K562 (cell line): ENCODE measurements at regions not wholly inside any gene's neighbourhood (a gene's known extent, or its start where the extent isn't known, plus 50 kb on each side); places are given as distances from the start of the nearest gene placed in this dataset.

Experiments used
- ATAC-seq: fragments of 200-7000 bp; cut with Tn5 transposase; 3 replicates; pipeline ENCODE4 v1.9.1; 2020; ENCODE audit warnings: moderate library complexity
- BruUV-seq: library from RNA; stranded (reverse); fragments of 400-500 nt; replicated peaks from 2 replicates; lab custom pipeline; 2021; lab: Mats Ljungman, UMichigan
- CTCF ChIA-PET: fragments of 300-600 bp; formaldehyde crosslinking; extraction: SDS; loops from one replicate; lab custom pipeline; 2021; ENCODE audit warnings: low intra/inter-chr PET ratio; lab: Yijun Ruan, JAX
- POLR2A ChIA-PET: fragments of 300-600, 350-650 bp; sonication (Branson Sonifier 250); formaldehyde crosslinking; extraction: SDS; loops from one replicate; lab custom pipeline; 2021; ENCODE audit warnings: antibody characterized with exemption, inconsistent platforms; lab: Yijun Ruan, JAX
- DNase-seq, 4 experiments: peaks; one replicate each; pipeline versions ENCODE4 v3.0.0 to v3.0.0-alpha.2; 2011 to 2018; ENCODE audit warnings: low spot score in 3 of 4, mixed read lengths in 3 of 4; ENCODE audit errors: extremely low read depth in 1 of 4
- FAIRE-seq: peaks from 2 replicates; lab custom pipeline; 2011; peaks lifted over from hg19 to GRCh38; lab: Jason Lieb, UNC
- H2AFZ ChIP-seq: 2 replicates; pipeline ENCODE4 v1.6.0; 2011; ENCODE audit warnings: low read depth, low read length, control low read depth, inconsistent platforms
- H3K27ac ChIP-seq: fragments of 200-600 bp; 3 replicates; pipeline ENCODE4 v1.8.0; 2011; ENCODE audit warnings: low read depth, mild to moderate bottlenecking, control low read depth, inconsistent platforms, low read length, moderate library complexity, mixed read lengths; ENCODE audit errors: extremely low read depth
- H3K27me3 ChIP-seq, 2 experiments: fragments of 300-600 bp in 1 of 2; 2 replicates in 1 of 2; 3 replicates in 1 of 2; pipeline versions ENCODE4 v1.6.0 to v1.8.0; 2011; ENCODE audit warnings: inconsistent platforms in 2 of 2, low read length in 2 of 2, mild to moderate bottlenecking in 1 of 2, mixed read lengths in 1 of 2, moderate library complexity in 1 of 2; ENCODE audit not compliant: control insufficient read depth in 2 of 2, insufficient read depth in 2 of 2
- H3K36me3 ChIP-seq: fragments of 300-600 bp; 3 replicates; pipeline ENCODE4 v1.8.0; 2011; ENCODE audit warnings: mild to moderate bottlenecking, low read length, inconsistent platforms; ENCODE audit not compliant: control insufficient read depth, insufficient read depth
- H3K4me1 ChIP-seq, 2 experiments: fragments of 200-600 bp in 1 of 2; replicated peaks in 1 of 2; 2 replicates in 1 of 2; 3 replicates in 1 of 2; pipeline versions ENCODE4 v1.5.1 to v1.8.0; 2011; ENCODE audit warnings: inconsistent platforms in 2 of 2, low read length in 2 of 2, mild to moderate bottlenecking in 1 of 2, mixed read lengths in 1 of 2, moderate library complexity in 1 of 2; ENCODE audit not compliant: control insufficient read depth in 2 of 2, insufficient read depth in 2 of 2
- H3K4me2 ChIP-seq: 2 replicates; pipeline ENCODE4 v1.6.1; 2011; ENCODE audit warnings: low read length, control low read depth, inconsistent platforms, mixed read lengths; ENCODE audit not compliant: insufficient read depth
- H3K4me3 ChIP-seq: fragments of 200-600 bp; sonication (generic), shearing (Covaris generic); 2 replicates; pipeline ENCODE4 v1.5.1; 2016; ENCODE audit warnings: control low read depth, inconsistent platforms
- H3K79me2 ChIP-seq: fragments of 200-600 bp; 3 replicates; pipeline ENCODE4 v1.8.0; 2011; ENCODE audit warnings: low read length, inconsistent platforms; ENCODE audit not compliant: control insufficient read depth, insufficient read depth
- H3K9ac ChIP-seq, 2 experiments: 2 replicates each; pipeline versions ENCODE4 v1.6.0 to v1.6.1; 2011; ENCODE audit warnings: low read depth in 2 of 2, low read length in 2 of 2, control low read depth in 1 of 2, inconsistent platforms in 1 of 2, mild to moderate bottlenecking in 1 of 2, mixed read lengths in 1 of 2; ENCODE audit not compliant: insufficient read depth in 1 of 2
- H3K9me1 ChIP-seq: one replicate; pipeline ENCODE4 v1.6.0; 2011; ENCODE audit warnings: inconsistent platforms, mild to moderate bottlenecking, low read length, moderate library complexity; ENCODE audit not compliant: control insufficient read depth, insufficient read depth
- H3K9me3 ChIP-seq: replicated peaks from 2 replicates; pipeline ENCODE4 v1.5.1; 2011; ENCODE audit warnings: low read depth, low read length, inconsistent platforms; ENCODE audit not compliant: control insufficient read depth, insufficient read depth
- H4K20me1 ChIP-seq: replicated peaks from 2 replicates; pipeline ENCODE4 v1.6.1; 2011; ENCODE audit warnings: low read length, inconsistent platforms, mixed read lengths; ENCODE audit not compliant: control insufficient read depth, insufficient read depth
- COPS2 ChIP-seq: fragments of 450-650 bp; conservative IDR thresholded peaks from 2 replicates; pipeline ENCODE4 v1.6.1; 2016; ENCODE audit warnings: mild to moderate bottlenecking, moderate library complexity
- HMBOX1 ChIP-seq: sonication (generic); IDR thresholded peaks from 2 replicates; pipeline ENCODE4 v1.6.1; 2016
- HMG20A ChIP-seq: fragments of 450-650 bp; formaldehyde crosslinking; conservative IDR thresholded peaks from 2 replicates; pipeline ENCODE4 v1.4.0; 2020; ENCODE audit warnings: mild to moderate bottlenecking, mixed read lengths
- IRF1 ChIP-seq: sonication (generic); formaldehyde crosslinking; IDR thresholded peaks from 2 replicates; pipeline ENCODE4 v1.8.0; 2022; ENCODE audit warnings: missing genetic modification reagents, mild to moderate bottlenecking, borderline replicate concordance
- PHTF2 ChIP-seq: fragments of 250-450 bp; sonication (Bioruptor Pico); IDR thresholded peaks from 2 replicates; pipeline ENCODE4 v1.5.0; 2021; ENCODE audit warnings: mild to moderate bottlenecking
- RHOXF2B ChIP-seq: fragments of 250-450 bp; sonication (Bioruptor Pico); conservative IDR thresholded peaks from 2 replicates; pipeline ENCODE4 v1.5.1; 2021
- ZNF277 ChIP-seq: fragments of 250-450 bp; sonication (Bioruptor Pico); IDR thresholded peaks from 2 replicates; pipeline ENCODE4 v1.8.0; 2022; ENCODE audit warnings: inconsistent platforms, mild to moderate bottlenecking, moderate library complexity, borderline replicate concordance
- WGBS: fragments of 100-300 bp; shearing (Covaris generic); methylation state at CpG from one replicate; pipeline ENCODE4 v1.1.6; 2016; ENCODE audit warnings: low coverage, mixed read lengths; ENCODE audit not compliant: insufficient coverage; ENCODE audit errors: missing lambda C conversion rate; 5-methylcytosine and 5-hydroxymethylcytosine counted together
- in situ Hi-C: fragments of 300-500 bp; cut with MboI; formaldehyde crosslinking; loops from 4 replicates; pipeline ENCODE4 v1.15.0; 2018; ENCODE audit warnings: inconsistent platforms, mixed read lengths
- intact Hi-C: fragments of 100-400 bp; cut with micrococcal nuclease; formaldehyde crosslinking; loops from 2 replicates; pipeline ENCODE4 v1.14.2; 2022

- no peak overlapping the region for H3K4me3 ChIP-seq
- in situ Hi-C loops (loop anchor here (10.0 kb wide), 1 partner anchor 335 kb away; no protein-coding TSS in a partner anchor), intact Hi-C loops (loop anchor here (10.0 kb wide), 2 partner anchors 345 to 585 kb away; no protein-coding TSS in a partner anchor)
- DNase-seq = no peak
- no peak overlapping the region for H3K4me2 ChIP-seq
- H4K20me1 ChIP-seq = no peaks in the 10 kb centered on the region
- no peaks in the 10 kb centered on the region for H3K36me3 ChIP-seq
- no peaks in the 10 kb centered on the region for H3K27me3 ChIP-seq
- H3K9me1 ChIP-seq = no peaks in the 10 kb centered on the region
- CTCF ChIA-PET = interaction anchor here (4.5 kb wide), 1 partner anchor 111 kb away, joined by 51 read pairs; no protein-coding TSS in a partner anchor
- POLR2A ChIA-PET = interaction anchor here (0.6 kb wide), 1 partner anchor 271 kb away, joined by 3 read pairs; no protein-coding TSS in a partner anchor
- no peak overlapping the region for H3K27ac ChIP-seq
- no peak overlapping the region for H3K9ac ChIP-seq
- H3K9me3 ChIP-seq = no peaks in the 10 kb centered on the region
- no TSS peak for BruUV-seq
- no CpG with 5 or more reads among the region's 5 CpGs for WGBS
- H3K79me2 ChIP-seq = no peaks in the 10 kb centered on the region
- no peak for ATAC-seq
- no peak for FAIRE-seq
- no peak for TF ChIP-seq COPS2
- no peak for TF ChIP-seq HMG20A (CRISPR knock-in tag)
- TF ChIP-seq ZNF277 (CRISPR knock-in tag) = no peak
- TF ChIP-seq IRF1 = no peak
- TF ChIP-seq RHOXF2B (CRISPR knock-in tag) = no peak
- no peak for TF ChIP-seq HMBOX1
- TF ChIP-seq PHTF2 (CRISPR knock-in tag) = no peak
- no peak overlapping the region for H2AFZ ChIP-seq
- H3K4me1 ChIP-seq = no peaks in the 10 kb centered on the region; a peak in 2 of 5 replicates
Observed at GRCh38 chr20:4609511-4609910, 76.7 kb upstream of the PRNP start.
